ENCODE measurements at regions not wholly inside any gene's neighbourhood (a gene's known extent, or its start where the extent isn't known, plus 50 kb on each side); places are given as distances from the start of the nearest gene placed in this dataset.
"Not testable (repeated sequence)": the region's sequence is repeated elsewhere in the genome, so short reads cannot be mapped to it uniquely, and the experiment has no call there.

GRCh38 chr6:168242111-168242939 lies 77.3 kb downstream of the DACT2 start:
- WGBS, 2 donors, result 78 to 87% methylated on average over 7 of the region's 9 CpGs
- no peak for DNase-seq
- H3K36me3 ChIP-seq (replicated peaks in 1 of 2; ENCODE audit: insufficient read depth in 1 of 2, low read depth in 2 of 2), result no peaks in the 10 kb centered on the region
- H3K27ac ChIP-seq, result no peak overlapping the region
- intact Hi-C loops (cut with DNase I), result no loop called here
- ATAC-seq, result no peak
- no peak overlapping the region for H3K4me3 ChIP-seq
- no peaks in the 10 kb centered on the region for H3K27me3 ChIP-seq
- peaks cover 2% of the 10 kb centered on the region for H3K4me1 ChIP-seq
- TF ChIP-seq POLR2A (IDR thresholded peaks at IDR 0.05), result no peak
- no peak for TF ChIP-seq CTCF (IDR thresholded peaks at IDR 0.05)
- H3K9me3 ChIP-seq, result no peaks in the 10 kb centered on the region

DNA sequence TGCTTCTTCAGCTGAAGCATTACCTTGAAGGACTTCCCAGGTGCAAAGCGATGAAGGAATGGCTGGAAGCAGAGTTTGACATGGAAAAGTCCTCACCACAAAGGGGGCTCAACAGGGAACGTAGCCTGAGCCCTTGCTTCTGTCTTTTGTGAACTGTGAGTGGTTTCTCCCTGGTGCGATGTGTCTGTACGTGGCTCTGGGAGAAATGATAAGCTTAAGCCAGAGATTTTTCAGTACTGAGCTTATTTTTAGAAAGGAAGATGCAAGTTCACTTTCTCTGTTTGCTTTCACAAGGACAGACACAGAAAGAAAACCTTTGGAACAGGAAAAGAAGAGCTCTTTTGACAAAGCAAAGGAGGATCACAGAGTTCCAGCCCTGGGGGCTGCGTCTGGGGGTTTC lies 79.4 kb downstream of the DACT2 start:
- no peaks in the 10 kb centered on the region for H3K4me1 ChIP-seq
- intact Hi-C loops (cut with DNase I), result no loop called here
- DNase-seq, result no peak
- H3K27me3 ChIP-seq, result no peaks in the 10 kb centered on the region
- no peaks in the 10 kb centered on the region for H3K9me3 ChIP-seq
- 73 to 78% methylated on average over 5 of the region's 5 CpGs for WGBS, 2 donors
- no peak for ATAC-seq
- H3K4me3 ChIP-seq, result no peak overlapping the region
- no peaks in the 10 kb centered on the region for H3K36me3 ChIP-seq (replicated peaks in 1 of 2; ENCODE audit: insufficient read depth in 1 of 2, low read depth in 2 of 2)
- TF ChIP-seq CTCF (IDR thresholded peaks at IDR 0.05), result no peak
- TF ChIP-seq POLR2A (IDR thresholded peaks at IDR 0.05), result no peak
- no peak overlapping the region for H3K27ac ChIP-seq

GRCh38 chr6:168239044-168239773 lies 80.4 kb downstream of the DACT2 start:
- ATAC-seq, result no peak
- Histone ChIP-seq H3K4me3 (no peak overlapping the region), H3K9me3 (no peaks in the 10 kb centered on the region), H3K27me3 (no peaks in the 10 kb centered on the region), H3K27ac (no peak overlapping the region), H3K36me3 (replicated peaks in 1 of 2; ENCODE audit: insufficient read depth in 1 of 2, low read depth in 2 of 2) (no peaks in the 10 kb centered on the region), H3K4me1 (no peaks in the 10 kb centered on the region)
- DNase-seq, result no peak
- intact Hi-C loops (cut with DNase I), result no loop called here
- TF ChIP-seq POLR2A (IDR thresholded peaks at IDR 0.05), result no peak
- 83 to 85% methylated on average over 17 to 20 of the region's 21 CpGs for WGBS, 2 donors

DNA sequence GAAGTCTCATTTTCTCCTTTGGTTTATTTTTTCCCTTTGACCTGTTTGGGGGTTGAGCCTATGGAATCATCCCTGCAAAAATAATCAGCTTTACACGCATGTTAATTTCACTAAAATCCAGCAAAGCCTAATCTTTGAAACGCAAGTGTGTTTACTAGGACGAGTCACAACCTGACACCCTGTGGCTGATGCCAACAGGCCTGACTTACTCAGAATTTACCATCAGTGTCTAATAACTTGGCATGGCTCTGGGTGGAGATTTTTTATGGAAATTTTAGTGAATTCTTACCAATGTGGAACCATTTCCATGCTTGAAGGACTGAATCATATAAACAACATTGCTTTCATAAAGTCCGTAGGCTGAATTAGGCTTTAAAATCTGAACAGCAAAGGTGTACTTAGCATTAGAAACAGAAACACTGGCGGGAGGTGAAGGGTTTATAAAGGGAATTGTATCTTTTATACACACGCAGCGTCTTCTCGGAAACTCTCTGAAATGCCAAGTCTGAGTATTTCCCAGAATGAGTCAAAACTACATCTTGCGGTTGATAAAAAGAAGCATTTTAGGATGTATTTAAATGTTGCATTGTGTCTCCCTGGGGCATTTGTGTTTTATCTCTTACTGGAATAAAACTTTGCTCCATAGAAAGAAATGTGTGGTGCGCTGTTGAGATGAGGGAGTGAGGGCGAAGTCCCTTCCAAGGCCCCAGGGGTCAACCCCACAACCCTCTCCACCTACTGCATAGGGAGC lies 81.2 kb downstream of the DACT2 start:
- Histone ChIP-seq H3K27me3 (no peaks in the 10 kb centered on the region), H3K9me3 (no peaks in the 10 kb centered on the region), H3K4me3 (no peak overlapping the region), H3K4me1 (no peaks in the 10 kb centered on the region), H3K36me3 (replicated peaks in 1 of 2; ENCODE audit: insufficient read depth in 1 of 2, low read depth in 2 of 2) (no peaks in the 10 kb centered on the region), H3K27ac (no peak overlapping the region)
- no peak for DNase-seq
- no peak for ATAC-seq
- intact Hi-C loops (cut with DNase I), result no loop called here
- 87 to 89% methylated on average over 11 of the region's 11 CpGs for WGBS, 2 donors
- TF ChIP-seq POLR2A (IDR thresholded peaks at IDR 0.05), result no peak
- TF ChIP-seq CTCF (IDR thresholded peaks at IDR 0.05), result no peak

DNA sequence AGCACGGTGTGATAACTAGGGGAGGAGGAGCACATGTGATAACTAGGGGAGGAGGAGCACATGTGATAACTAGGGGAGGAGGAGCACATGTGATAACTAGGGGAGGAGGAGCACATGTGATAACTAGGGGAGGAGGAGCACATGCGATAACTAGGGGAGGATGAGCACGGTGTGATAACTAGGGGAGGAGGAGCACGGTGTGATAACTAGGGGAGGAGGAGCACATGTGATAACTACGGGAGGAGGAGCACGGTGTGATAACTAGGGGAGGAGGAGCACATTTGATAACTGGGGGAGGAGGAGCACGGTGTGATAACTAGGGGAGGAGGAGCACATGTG lies 85.7 kb downstream of the DACT2 start:
- 77 to 80% methylated on average over 7 of the region's 7 CpGs for WGBS, 2 donors
- intact Hi-C loops (cut with DNase I); ATAC-seq; H3K27me3 ChIP-seq; H3K36me3 ChIP-seq (replicated peaks in 1 of 2; ENCODE audit: insufficient read depth in 1 of 2, low read depth in 2 of 2); H3K9me3 ChIP-seq; H3K4me3 ChIP-seq; H3K27ac ChIP-seq; DNase-seq; H3K4me1 ChIP-seq: not testable (repeated sequence)

Data from body of pancreas (tissue), 4 donors.